Stomach (tissue), 8 donors: ENCODE measurements at regions not wholly inside any gene's neighbourhood (a gene's known extent, or its start where the extent isn't known, plus 50 kb on each side); places are given as distances from the start of the nearest gene placed in this dataset.

Source experiments
- DNase-seq, 2 donors: peaks; one replicate each; pipeline versions ENCODE4 v3.0.0 to v3.0.0-alpha.2; 2013 to 2019
- H3K27ac ChIP-seq, 5 donors: fragments of 200-600 bp in 4 of 5; sonication (generic) in 4 of 5; one replicate each; pipeline ENCODE4 v1.5.1; 2013 to 2019; ENCODE audit warnings: mild to moderate bottlenecking in 1 of 5, moderate library complexity in 1 of 5
- H3K27me3 ChIP-seq, 3 donors: fragments of 200-600 bp; sonication (generic); one replicate each; pipeline ENCODE4 v1.5.1; 2017 to 2019; ENCODE audit warnings: mixed run types in 1 of 3
- H3K36me3 ChIP-seq, 4 donors: fragments of 200-600 bp; sonication (generic); 1 replicate in 3 of 4; 2 replicates in 1 of 4; pipeline ENCODE4 v1.5.1; 2016 to 2019
- H3K4me1 ChIP-seq, 4 donors: fragments of 200-600 bp; sonication (generic); one replicate each; pipeline ENCODE4 v1.5.1; 2016 to 2019
- H3K4me3 ChIP-seq, 4 donors: fragments of 200-600 bp; sonication (generic) in 3 of 4; one replicate each; pipeline ENCODE4 v1.5.1; 2016 to 2019; ENCODE audit warnings: mild to moderate bottlenecking in 1 of 4
- H3K9me3 ChIP-seq, 4 donors: fragments of 200-600 bp; sonication (generic); one replicate each; pipeline ENCODE4 v1.5.1; 2016 to 2019
- EP300 ChIP-seq: sonication (generic); formaldehyde crosslinking; IDR thresholded peaks from one replicate; pipeline ENCODE4 v1.6.1; 2017; ENCODE audit warnings: antibody characterized with exemption
- POLR2A ChIP-seq, 4 donors: fragments of 450-650 bp; IDR thresholded peaks; one replicate each; pipeline ENCODE4 v1.6.1; 2016; ENCODE audit warnings: antibody characterized with exemption in 4 of 4, control low read depth in 2 of 4, mild to moderate bottlenecking in 1 of 4, moderate library complexity in 1 of 4
- POLR2AphosphoS5 ChIP-seq, 3 donors: sonication (generic); formaldehyde crosslinking; IDR thresholded peaks; one replicate each; pipeline ENCODE4 v1.6.1; 2016; ENCODE audit warnings: antibody characterized with exemption in 3 of 3
- WGBS, 5 donors: extraction: QIAGEN DNeasy Blood & Tissue Kit in 3 of 5; methylation state at CpG; one replicate each; pipeline versions ENCODE4 v1.1.5 to v1.1.7; 2013 to 2018; 5-methylcytosine and 5-hydroxymethylcytosine counted together
- intact Hi-C: fragments of 100-400 bp; cut with DNase I; formaldehyde crosslinking; loops from one replicate; pipeline ENCODE4 v1.15.1; 2023; ENCODE audit warnings: low total_unique reads
- TF ChIP-seq, protein P1 (sequence below), 7 experiments: fragments of 450-650 bp in 4 of 7; fragments of 200-600 bp in 3 of 7; sonication (generic) in 3 of 7; IDR thresholded peaks; one replicate each; pipeline ENCODE4 v1.5.1; 2016 to 2019; ENCODE audit warnings: antibody characterized with exemption in 7 of 7, control low read depth in 2 of 7, mild to moderate bottlenecking in 1 of 7
- donor health status: healthy with polysubstance abuse.
- donor health status: Bipolar disorder and iron deficiency.
- donor health status: healthy.

DNA sequence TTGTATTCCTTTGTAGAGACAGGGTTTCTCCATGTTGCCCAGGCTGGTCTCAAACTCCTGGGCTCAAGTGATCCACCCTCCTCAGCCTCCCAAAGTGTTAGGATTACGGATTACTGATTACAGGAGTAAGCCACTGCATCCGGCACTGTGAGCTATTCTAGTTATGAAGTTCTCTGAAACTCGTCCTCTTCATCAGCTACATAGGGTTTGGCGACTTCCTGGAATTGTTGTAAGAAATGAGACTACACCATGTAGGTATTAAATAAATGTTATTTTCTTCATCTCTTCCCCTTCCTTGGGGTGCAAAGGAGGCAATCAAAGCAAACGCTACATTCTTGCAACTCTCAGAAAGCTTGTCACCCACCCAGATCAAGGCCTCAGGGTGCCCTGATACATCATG is 131.2 kb upstream of the TIAM1 start:
- H3K27ac ChIP-seq = no peak overlapping the region
- no peaks in the 10 kb centered on the region for H3K36me3 ChIP-seq
- no peak for TF ChIP-seq POLR2A (IDR thresholded peaks at IDR 0.05)
- no peak for TF ChIP-seq POLR2AphosphoS5 (IDR thresholded peaks at IDR 0.05)
- TF ChIP-seq, protein P1, sequence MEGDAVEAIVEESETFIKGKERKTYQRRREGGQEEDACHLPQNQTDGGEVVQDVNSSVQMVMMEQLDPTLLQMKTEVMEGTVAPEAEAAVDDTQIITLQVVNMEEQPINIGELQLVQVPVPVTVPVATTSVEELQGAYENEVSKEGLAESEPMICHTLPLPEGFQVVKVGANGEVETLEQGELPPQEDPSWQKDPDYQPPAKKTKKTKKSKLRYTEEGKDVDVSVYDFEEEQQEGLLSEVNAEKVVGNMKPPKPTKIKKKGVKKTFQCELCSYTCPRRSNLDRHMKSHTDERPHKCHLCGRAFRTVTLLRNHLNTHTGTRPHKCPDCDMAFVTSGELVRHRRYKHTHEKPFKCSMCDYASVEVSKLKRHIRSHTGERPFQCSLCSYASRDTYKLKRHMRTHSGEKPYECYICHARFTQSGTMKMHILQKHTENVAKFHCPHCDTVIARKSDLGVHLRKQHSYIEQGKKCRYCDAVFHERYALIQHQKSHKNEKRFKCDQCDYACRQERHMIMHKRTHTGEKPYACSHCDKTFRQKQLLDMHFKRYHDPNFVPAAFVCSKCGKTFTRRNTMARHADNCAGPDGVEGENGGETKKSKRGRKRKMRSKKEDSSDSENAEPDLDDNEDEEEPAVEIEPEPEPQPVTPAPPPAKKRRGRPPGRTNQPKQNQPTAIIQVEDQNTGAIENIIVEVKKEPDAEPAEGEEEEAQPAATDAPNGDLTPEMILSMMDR (IDR thresholded peaks at IDR 0.05) = no peak
- H3K4me1 ChIP-seq = no peaks in the 10 kb centered on the region
- 87 to 96% (median 91%) methylated on average over 5 of the region's 5 CpGs for WGBS, 5 donors
- H3K27me3 ChIP-seq = no peaks in the 10 kb centered on the region
- peaks cover 0 to under 1% (median 0%) of the 10 kb centered on the region in 4 donors for H3K9me3 ChIP-seq
- intact Hi-C loops = no loop called here
- no peak for DNase-seq
- H3K4me3 ChIP-seq = no peak overlapping the region

- no peaks in the 10 kb centered on the region for H3K4me1 ChIP-seq
- H3K9me3 ChIP-seq = no peaks in the 10 kb centered on the region
- TF ChIP-seq POLR2AphosphoS5 (IDR thresholded peaks at IDR 0.05) = no peak
- TF ChIP-seq EP300 = no peak
- H3K27me3 ChIP-seq = no peaks in the 10 kb centered on the region
- intact Hi-C loops = no loop called here
- H3K27ac ChIP-seq = no peak overlapping the region
- H3K36me3 ChIP-seq = no peaks in the 10 kb centered on the region
- WGBS, 5 donors = 82 to 91% (median 86%) methylated on average over 8 of the region's 8 CpGs
- no peak for DNase-seq
- H3K4me3 ChIP-seq = no peak overlapping the region
Observed at GRCh38 chr21:31473685-31474345, 129.8 kb upstream of the TIAM1 start.

- Histone ChIP-seq H3K9me3 (no peaks in the 10 kb centered on the region), H3K4me1 (no peaks in the 10 kb centered on the region), H3K27ac (no peak overlapping the region), H3K27me3 (no peaks in the 10 kb centered on the region), H3K4me3 (no peak overlapping the region), H3K36me3 (no peaks in the 10 kb centered on the region)
- TF ChIP-seq, protein P1 (IDR thresholded peaks at IDR 0.05) = no peak
- TF ChIP-seq POLR2A (IDR thresholded peaks at IDR 0.05) (no peak), EP300 (no peak), POLR2AphosphoS5 (IDR thresholded peaks at IDR 0.05) (no peak)
- intact Hi-C loops = no loop called here
- WGBS, 5 donors = 88 to 97% (median 94%) methylated on average over 4 of the region's 4 CpGs
- no peak for DNase-seq
Observed at GRCh38 chr21:31471865-31472264, 127.8 kb upstream of the TIAM1 start.

GRCh38 chr21:31470896-31471694 is 127.0 kb upstream of the TIAM1 start:
- Histone ChIP-seq H3K9me3 (no peaks in the 10 kb centered on the region), H3K4me3 (no peak overlapping the region), H3K36me3 (no peaks in the 10 kb centered on the region), H3K27ac (no peak overlapping the region), H3K4me1 (no peaks in the 10 kb centered on the region), H3K27me3 (no peaks in the 10 kb centered on the region)
- TF ChIP-seq, protein P1 (IDR thresholded peaks at IDR 0.05) = no peak
- no peak for TF ChIP-seq POLR2AphosphoS5 (IDR thresholded peaks at IDR 0.05)
- no peak for TF ChIP-seq POLR2A (IDR thresholded peaks at IDR 0.05)
- TF ChIP-seq EP300 = no peak
- DNase-seq = no peak
- 57 to 62% (median 59%) methylated on average over 18 to 19 of the region's 19 CpGs for WGBS, 5 donors
- intact Hi-C loops = no loop called here

GRCh38 chr21:31460980-31461379 is 116.9 kb upstream of the TIAM1 start:
- no peak overlapping the region for H3K4me3 ChIP-seq
- no peaks in the 10 kb centered on the region for H3K4me1 ChIP-seq
- intact Hi-C loops = no loop called here
- no peaks in the 10 kb centered on the region for H3K9me3 ChIP-seq
- WGBS, 5 donors = 79 to 92% (median 86%) methylated on average over 10 of the region's 10 CpGs
- no peak for TF ChIP-seq POLR2AphosphoS5 (IDR thresholded peaks at IDR 0.05)
- TF ChIP-seq, protein P1 (IDR thresholded peaks at IDR 0.05) = no peak
- TF ChIP-seq EP300 = no peak
- no peak for TF ChIP-seq POLR2A (IDR thresholded peaks at IDR 0.05)
- DNase-seq = no peak
- no peak overlapping the region for H3K27ac ChIP-seq
- H3K27me3 ChIP-seq = no peaks in the 10 kb centered on the region
- no peaks in the 10 kb centered on the region for H3K36me3 ChIP-seq
